OCI-LY3 (cell line): ENCODE measurements at regions not wholly inside any gene's neighbourhood (a gene's known extent, or its start where the extent isn't known, plus 50 kb on each side); places are given as distances from the start of the nearest gene placed in this dataset.
A peak's percentile ranks its signal among the peaks of the same experiment; 100 is the strongest.
"Not testable (repeated sequence)": the region's sequence is repeated elsewhere in the genome, so short reads cannot be mapped to it uniquely, and the experiment has no call there.

ENCODE experiments used
- H2AFZ ChIP-seq: fragments of 200-600, 300-600 bp; shearing (Covaris generic); 2 replicates; pipeline ENCODE4 v1.6.0; 2014; ENCODE audit warnings: antibody characterized with exemption, low read depth, low read length
- H3K27ac ChIP-seq: fragments of 200-600, 300-600 bp; sonication (generic); 2 replicates; pipeline ENCODE4 v1.5.1; 2014; ENCODE audit warnings: mild to moderate bottlenecking, low read length, moderate library complexity, mixed read lengths
- H3K27me3 ChIP-seq: fragments of 200-600, 300-600 bp; sonication (generic); 2 replicates; pipeline ENCODE4 v1.6.1; 2014; ENCODE audit warnings: low read depth, low read length, mixed read lengths
- H3K36me3 ChIP-seq: fragments of 200-600, 300-600 bp; sonication (generic); replicated peaks from 2 replicates; pipeline ENCODE3; 2014; ENCODE audit warnings: low read depth, low read length, mixed read lengths
- H3K4me1 ChIP-seq: fragments of 300-600, 200-600 bp; sonication (generic); 2 replicates; pipeline ENCODE4 v1.6.1; 2014; ENCODE audit warnings: low read length, mixed read lengths
- H3K4me2 ChIP-seq: fragments of 200-600, 300-600 bp; sonication (generic); 2 replicates; pipeline ENCODE4 v1.6.1; 2014; ENCODE audit warnings: low read length, mixed read lengths
- H3K4me3 ChIP-seq: fragments of 300-600, 200-600 bp; sonication (generic); 2 replicates; pipeline ENCODE4 v1.5.1; 2014; ENCODE audit warnings: antibody characterized with exemption, mild to moderate bottlenecking, low read length, moderate library complexity
- H3K79me2 ChIP-seq: fragments of 300-600, 200-600 bp; shearing (Covaris generic); 2 replicates; pipeline ENCODE4 v1.6.1; 2014; ENCODE audit warnings: mild to moderate bottlenecking, low read length, mixed read lengths
- H3K9ac ChIP-seq: fragments of 300-600, 200-600 bp; shearing (Covaris generic); 2 replicates; pipeline ENCODE4 v1.6.0; 2014; ENCODE audit warnings: mild to moderate bottlenecking, low read length, moderate library complexity
- H3K9me3 ChIP-seq: fragments of 200-600, 300-600 bp; shearing (Covaris generic); 2 replicates; pipeline ENCODE4 v1.6.1; 2014; ENCODE audit warnings: low read length, mixed read lengths; ENCODE audit not compliant: insufficient read depth
- H4K20me1 ChIP-seq: fragments of 200-600, 300-600 bp; sonication (generic); 2 replicates; pipeline ENCODE4 v1.6.1; 2016; ENCODE audit warnings: low read length, mixed read lengths; ENCODE audit not compliant: insufficient read depth
- EZH2phosphoT487 ChIP-seq: fragments of 200-600 bp; shearing (Covaris generic); IDR thresholded peaks from 2 replicates; pipeline ENCODE4 v1.6.1; 2018; ENCODE audit warnings: antibody characterized with exemption, mixed run types, low read depth
- TF ChIP-seq, protein P1 (sequence below): fragments of 200-600, 300-600 bp; sonication (generic); IDR thresholded peaks from 2 replicates; pipeline ENCODE4 v1.5.1; 2014; ENCODE audit warnings: antibody characterized with exemption, low read length, low read depth

DNA sequence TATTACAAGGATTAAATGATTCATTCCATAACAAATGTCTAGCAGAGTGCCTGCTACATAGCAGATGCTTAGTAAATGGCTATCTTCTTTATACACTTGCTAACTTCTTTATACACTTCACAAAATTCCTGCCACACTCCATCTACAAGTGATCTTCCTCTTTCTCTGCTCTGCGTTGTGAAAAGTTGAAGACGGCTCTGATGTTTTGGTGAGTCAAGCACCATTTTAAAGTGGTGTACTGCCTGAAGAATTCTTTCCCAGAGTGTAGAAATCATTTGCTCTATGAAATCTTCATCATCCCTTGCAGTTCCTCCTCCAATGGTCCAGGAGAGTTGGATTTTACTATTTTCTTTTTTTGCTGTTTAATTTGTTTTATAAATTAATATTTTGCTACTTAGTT, 74.9 kb downstream of the TNFAIP3 start:
- Histone ChIP-seq H2AFZ (0 out of 2 replicates have a peak overlapping the region, but pooled peaks have one; percentile 16), H3K4me1 (peaks cover 66% of the 10 kb centered on the region)
- TF ChIP-seq, protein P1, sequence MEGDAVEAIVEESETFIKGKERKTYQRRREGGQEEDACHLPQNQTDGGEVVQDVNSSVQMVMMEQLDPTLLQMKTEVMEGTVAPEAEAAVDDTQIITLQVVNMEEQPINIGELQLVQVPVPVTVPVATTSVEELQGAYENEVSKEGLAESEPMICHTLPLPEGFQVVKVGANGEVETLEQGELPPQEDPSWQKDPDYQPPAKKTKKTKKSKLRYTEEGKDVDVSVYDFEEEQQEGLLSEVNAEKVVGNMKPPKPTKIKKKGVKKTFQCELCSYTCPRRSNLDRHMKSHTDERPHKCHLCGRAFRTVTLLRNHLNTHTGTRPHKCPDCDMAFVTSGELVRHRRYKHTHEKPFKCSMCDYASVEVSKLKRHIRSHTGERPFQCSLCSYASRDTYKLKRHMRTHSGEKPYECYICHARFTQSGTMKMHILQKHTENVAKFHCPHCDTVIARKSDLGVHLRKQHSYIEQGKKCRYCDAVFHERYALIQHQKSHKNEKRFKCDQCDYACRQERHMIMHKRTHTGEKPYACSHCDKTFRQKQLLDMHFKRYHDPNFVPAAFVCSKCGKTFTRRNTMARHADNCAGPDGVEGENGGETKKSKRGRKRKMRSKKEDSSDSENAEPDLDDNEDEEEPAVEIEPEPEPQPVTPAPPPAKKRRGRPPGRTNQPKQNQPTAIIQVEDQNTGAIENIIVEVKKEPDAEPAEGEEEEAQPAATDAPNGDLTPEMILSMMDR = no peak

DNA sequence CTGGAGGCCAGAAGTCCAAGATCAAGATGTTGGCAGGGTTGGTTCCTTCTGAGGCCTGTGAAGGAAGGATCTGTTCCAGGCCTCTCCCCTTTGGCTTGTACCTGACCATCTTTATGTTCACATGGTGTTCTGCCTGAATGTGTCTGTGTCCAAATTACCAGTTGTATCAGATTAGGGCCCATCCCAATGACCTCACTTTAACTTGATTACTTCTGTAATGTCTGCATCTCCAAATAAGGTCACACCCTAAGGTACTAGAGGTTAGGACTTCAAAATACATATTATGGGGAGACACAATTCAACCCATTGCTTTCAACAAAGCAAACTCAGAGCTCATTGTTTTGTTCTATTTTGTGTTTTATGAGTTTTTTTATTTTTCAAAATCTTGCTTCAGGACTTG, 75.7 kb downstream of the TNFAIP3 start:
- Histone ChIP-seq H3K9me3 (0 out of 2 replicates have a peak, but pooled peaks cover 6% of the 10 kb centered on the region), H3K27ac (no peak overlapping the region), H4K20me1 (no peaks in the 10 kb centered on the region), H3K4me2 (no peak overlapping the region), H3K9ac (no peak overlapping the region), H3K4me3 (no peak overlapping the region), H3K79me2 (peaks cover 6% of the 10 kb centered on the region), H3K27me3 (no peaks in the 10 kb centered on the region), H3K36me3 (peaks cover 12% of the 10 kb centered on the region), H3K4me1 (peaks cover 72% of the 10 kb centered on the region), H2AFZ (0 out of 2 replicates have a peak overlapping the region, but pooled peaks have one; percentile 25)
- TF ChIP-seq EZH2phosphoT487 = no peak
- TF ChIP-seq, protein P1 = no peak

More for the DNA sequence above, 74.9 kb downstream of the TNFAIP3 start:
- no peaks in the 10 kb centered on the region for H4K20me1 ChIP-seq
- no peak overlapping the region for H3K9ac ChIP-seq
- H3K4me2 ChIP-seq = no peak overlapping the region
- peaks cover 6% of the 10 kb centered on the region for H3K79me2 ChIP-seq
- no peak overlapping the region for H3K4me3 ChIP-seq
- peaks cover 12% of the 10 kb centered on the region for H3K36me3 ChIP-seq
- no peaks in the 10 kb centered on the region for H3K27me3 ChIP-seq
- 0 out of 2 replicates have a peak, but pooled peaks cover 6% of the 10 kb centered on the region for H3K9me3 ChIP-seq
- no peak overlapping the region for H3K27ac ChIP-seq

DNA sequence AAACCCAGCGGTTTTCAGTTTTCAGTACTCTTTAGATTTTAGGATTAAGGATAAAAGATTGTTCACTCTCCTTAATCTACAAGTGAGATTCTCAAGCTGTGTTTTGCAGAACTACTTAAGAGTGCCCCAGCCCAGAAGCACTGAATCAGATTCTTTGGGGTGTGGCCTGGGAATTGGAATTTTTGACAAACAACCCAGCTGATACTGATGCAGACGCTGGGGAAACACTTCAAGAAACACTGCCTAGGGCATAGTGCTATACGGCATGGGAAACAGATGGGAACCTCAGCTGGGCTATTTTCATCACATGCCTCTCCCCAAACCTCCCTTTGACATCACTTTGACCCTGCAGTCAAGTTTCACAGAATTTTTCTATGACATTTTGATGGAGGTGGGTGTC, 77.3 kb downstream of the TNFAIP3 start:
- H3K9ac ChIP-seq = peak overlapping the region; percentile 48; the same call in 1 of the 2 replicates
- not testable (repeated sequence) for H3K79me2 ChIP-seq, H3K36me3 ChIP-seq, H2AFZ ChIP-seq, H3K27me3 ChIP-seq, H3K9me3 ChIP-seq, H4K20me1 ChIP-seq
- peaks cover 88% of the 10 kb centered on the region for H3K4me1 ChIP-seq
- H3K27ac ChIP-seq = 0 out of 2 replicates have a peak overlapping the region, but pooled peaks have one; percentile 15
- peak overlapping the region; percentile 65 for H3K4me2 ChIP-seq
- peak overlapping the region; percentile 49 for H3K4me3 ChIP-seq

GRCh38 chr6:137944793-137945498, 77.9 kb downstream of the TNFAIP3 start:
- no peak for TF ChIP-seq EZH2phosphoT487
- TF ChIP-seq, protein P1 = peak; percentile 72
- peak overlapping the region; percentile 48 for H3K9ac ChIP-seq
- peak overlapping the region; percentile 65 for H3K4me2 ChIP-seq
- no peaks in the 10 kb centered on the region for H3K9me3 ChIP-seq
- peaks cover 6% of the 10 kb centered on the region for H3K79me2 ChIP-seq
- H4K20me1 ChIP-seq = no peaks in the 10 kb centered on the region
- H3K4me1 ChIP-seq = peaks cover 90% of the 10 kb centered on the region
- no peaks in the 10 kb centered on the region for H3K27me3 ChIP-seq
- H3K4me3 ChIP-seq = peak overlapping the region; percentile 49
- no peaks in the 10 kb centered on the region for H3K36me3 ChIP-seq
- H2AFZ ChIP-seq = 0 out of 2 replicates have a peak overlapping the region, but pooled peaks have one; percentile 37
- peak overlapping the region; percentile 25 for H3K27ac ChIP-seq
